Peyer's patch (tissue), 4 donors: ENCODE measurements at regions not wholly inside any gene's neighbourhood (a gene's known extent, or its start where the extent isn't known, plus 50 kb on each side); places are given as distances from the start of the nearest gene placed in this dataset.

Source experiments
- DNase-seq, 3 donors: peaks; one replicate each; pipeline ENCODE4 v3.0.0-alpha.2; 2017 to 2019
- H3K27ac ChIP-seq, 4 donors: fragments of 200-600 bp; sonication (generic); one replicate each; pipeline ENCODE4 v1.5.1; 2016 to 2019
- H3K27me3 ChIP-seq, 2 donors: fragments of 200-600 bp; sonication (generic); one replicate each; pipeline ENCODE4 v1.5.1; 2019
- H3K36me3 ChIP-seq, 3 donors: fragments of 200-600 bp; sonication (generic); one replicate each; pipeline ENCODE4 v1.5.1; 2016 to 2019
- H3K4me1 ChIP-seq, 4 donors: fragments of 200-600 bp; sonication (generic); one replicate each; pipeline ENCODE4 v1.5.1; 2016 to 2019
- H3K4me3 ChIP-seq, 4 donors: fragments of 200-600 bp; sonication (generic); 1 replicate in 3 of 4; 2 replicates in 1 of 4; pipeline ENCODE4 v1.5.1; 2016 to 2019; ENCODE audit warnings: mild to moderate bottlenecking in 1 of 4
- H3K9me3 ChIP-seq, 4 donors: fragments of 200-600 bp; sonication (generic); one replicate each; pipeline ENCODE4 v1.5.1; 2016 to 2019; ENCODE audit warnings: mild to moderate bottlenecking in 1 of 4
- CTCF ChIP-seq, 6 experiments: fragments of 450-650 bp in 4 of 6; fragments of 200-600 bp in 2 of 6; sonication (generic) in 1 of 6; IDR thresholded peaks; one replicate each; pipeline ENCODE4 v1.5.1; 2017 to 2019; ENCODE audit warnings: antibody characterized with exemption in 6 of 6, mild to moderate bottlenecking in 3 of 6, moderate library complexity in 1 of 6
- POLR2A ChIP-seq, 2 donors: fragments of 450-650 bp; IDR thresholded peaks; one replicate each; pipeline ENCODE4 v1.5.1; 2017; ENCODE audit warnings: antibody characterized with exemption in 2 of 2, mild to moderate bottlenecking in 2 of 2, moderate library complexity in 2 of 2

- Histone ChIP-seq H3K4me3 (no peak overlapping the region), H3K4me1 (no peaks in the 10 kb centered on the region), H3K27me3 (no peaks in the 10 kb centered on the region), H3K27ac (no peak overlapping the region), H3K36me3 (no peaks in the 10 kb centered on the region), H3K9me3 (no peaks in the 10 kb centered on the region)
- no peak for DNase-seq
- TF ChIP-seq POLR2A (IDR thresholded peaks at IDR 0.05) (no peak), CTCF (IDR thresholded peaks at IDR 0.05) (no peak)
Measured at GRCh38 chr2:205852457-205852856, 170.2 kb downstream of the NRP2 start.

- no peaks in the 10 kb centered on the region for H3K27me3 ChIP-seq
- DNase-seq: no peak
- no peaks in the 10 kb centered on the region for H3K9me3 ChIP-seq
- no peak overlapping the region for H3K27ac ChIP-seq
- no peaks in the 10 kb centered on the region for H3K4me1 ChIP-seq
- no peak for TF ChIP-seq POLR2A (IDR thresholded peaks at IDR 0.05)
- no peak for TF ChIP-seq CTCF (IDR thresholded peaks at IDR 0.05)
- H3K4me3 ChIP-seq: no peak overlapping the region
- no peaks in the 10 kb centered on the region for H3K36me3 ChIP-seq
Measured at GRCh38 chr2:205850611-205851010, 168.3 kb downstream of the NRP2 start.

- Histone ChIP-seq H3K27ac (no peak overlapping the region), H3K4me1 (no peaks in the 10 kb centered on the region), H3K9me3 (no peaks in the 10 kb centered on the region), H3K27me3 (no peaks in the 10 kb centered on the region), H3K36me3 (no peaks in the 10 kb centered on the region), H3K4me3 (no peak overlapping the region)
- no peak for DNase-seq
- TF ChIP-seq POLR2A (IDR thresholded peaks at IDR 0.05): no peak
- TF ChIP-seq CTCF (IDR thresholded peaks at IDR 0.05): no peak
Measured at GRCh38 chr2:205850132-205850531, 167.8 kb downstream of the NRP2 start.

DNA sequence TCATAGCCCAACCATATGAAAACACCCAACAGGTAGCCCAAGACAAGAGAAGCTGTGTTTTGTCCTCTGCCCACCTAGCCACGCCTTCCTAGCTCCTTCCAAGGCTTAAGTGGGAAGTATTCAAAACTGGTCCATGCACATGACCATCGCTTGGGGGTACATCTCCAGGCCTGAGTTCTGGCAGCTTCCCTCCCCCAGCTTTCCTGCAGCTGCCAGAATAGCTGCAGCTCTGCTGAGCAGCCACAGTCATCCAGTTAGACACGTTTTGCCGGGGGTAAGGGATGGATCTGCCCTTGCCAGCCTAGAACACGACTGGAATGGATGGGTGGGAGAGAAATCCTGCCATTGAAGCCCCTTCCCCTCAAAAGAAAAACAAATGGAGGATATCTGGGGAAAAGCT lies 166.8 kb downstream of the NRP2 start:
- no peaks in the 10 kb centered on the region for H3K36me3 ChIP-seq
- H3K4me1 ChIP-seq: no peaks in the 10 kb centered on the region
- no peak overlapping the region for H3K4me3 ChIP-seq
- H3K9me3 ChIP-seq: no peaks in the 10 kb centered on the region
- no peak for TF ChIP-seq POLR2A (IDR thresholded peaks at IDR 0.05)
- TF ChIP-seq CTCF (IDR thresholded peaks at IDR 0.05): no peak
- H3K27me3 ChIP-seq: no peaks in the 10 kb centered on the region
- DNase-seq: no peak
- H3K27ac ChIP-seq: no peak overlapping the region

DNA sequence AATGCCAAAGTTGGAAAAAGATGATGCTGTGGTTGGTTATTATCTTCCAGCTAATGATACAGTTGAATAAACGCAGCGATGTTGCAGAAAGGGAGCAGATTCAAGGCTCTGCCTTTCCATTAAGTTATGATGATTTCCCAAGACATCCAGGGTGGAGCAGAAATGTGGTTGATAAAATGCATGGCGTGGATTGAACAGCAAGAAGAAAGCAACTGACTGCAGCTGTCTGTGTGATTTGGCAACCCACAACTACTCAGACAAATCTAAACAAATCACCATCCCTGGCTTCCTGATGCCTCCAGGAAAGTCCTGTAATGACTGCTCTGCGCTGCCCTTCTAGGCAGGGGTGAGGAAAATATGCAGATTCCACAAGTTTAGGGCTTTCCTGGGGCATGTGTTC lies 166.3 kb downstream of the NRP2 start:
- Histone ChIP-seq H3K27me3 (no peaks in the 10 kb centered on the region), H3K27ac (no peak overlapping the region), H3K36me3 (no peaks in the 10 kb centered on the region), H3K4me3 (no peak overlapping the region), H3K9me3 (no peaks in the 10 kb centered on the region), H3K4me1 (no peaks in the 10 kb centered on the region)
- no peak for TF ChIP-seq CTCF (IDR thresholded peaks at IDR 0.05)
- TF ChIP-seq POLR2A (IDR thresholded peaks at IDR 0.05): no peak
- DNase-seq: no peak
